Suprapubic skin (tissue), 4 donors: ENCODE measurements at regions not wholly inside any gene's neighbourhood (a gene's known extent, or its start where the extent isn't known, plus 50 kb on each side); places are given as distances from the start of the nearest gene placed in this dataset.

Source experiments
- CTCF ChIP-seq, 2 donors: fragments of 200-600 bp in 1 of 2; fragments of 450-650 bp in 1 of 2; sonication (generic) in 1 of 2; IDR thresholded peaks; one replicate each; pipeline ENCODE4 v1.5.1; 2016 to 2019; ENCODE audit warnings: antibody characterized with exemption in 2 of 2, mild to moderate bottlenecking in 1 of 2, moderate library complexity in 1 of 2
- EP300 ChIP-seq: sonication (generic); formaldehyde crosslinking; IDR thresholded peaks from one replicate; pipeline ENCODE4 v1.6.1; 2017; ENCODE audit warnings: antibody characterized with exemption
- POLR2A ChIP-seq, 2 donors: fragments of 450-650 bp; IDR thresholded peaks; one replicate each; pipeline ENCODE4 v1.6.1; 2017; ENCODE audit warnings: antibody characterized with exemption in 2 of 2, mild to moderate bottlenecking in 2 of 2, moderate library complexity in 2 of 2
- POLR2AphosphoS5 ChIP-seq, 3 donors: sonication (generic); formaldehyde crosslinking; IDR thresholded peaks; one replicate each; pipeline ENCODE4 v1.6.1; 2017; ENCODE audit warnings: antibody characterized with exemption in 3 of 3

- TF ChIP-seq CTCF (IDR thresholded peaks at IDR 0.05) (no peak), POLR2A (IDR thresholded peaks at IDR 0.05) (no peak), EP300 (no peak), POLR2AphosphoS5 (IDR thresholded peaks at IDR 0.05) (no peak)
Measured at GRCh38 chr6:99017150-99017549, 69.4 kb upstream of the FBXL4 start.
